HG03103 (cell line): ENCODE measurements at regions not wholly inside any gene's neighbourhood (a gene's known extent, or its start where the extent isn't known, plus 50 kb on each side); places are given as distances from the start of the nearest gene placed in this dataset.
"Not testable (repeated sequence)": the region's sequence is repeated elsewhere in the genome, so short reads cannot be mapped to it uniquely, and the experiment has no call there.

ENCODE experiments used
- ATAC-seq: cut with Tn5 transposase; IDR thresholded peaks from one replicate; pipeline ENCODE4 v1.9.1; 2021; ENCODE audit warnings: low read depth; ENCODE audit not compliant: unreplicated experiment

DNA sequence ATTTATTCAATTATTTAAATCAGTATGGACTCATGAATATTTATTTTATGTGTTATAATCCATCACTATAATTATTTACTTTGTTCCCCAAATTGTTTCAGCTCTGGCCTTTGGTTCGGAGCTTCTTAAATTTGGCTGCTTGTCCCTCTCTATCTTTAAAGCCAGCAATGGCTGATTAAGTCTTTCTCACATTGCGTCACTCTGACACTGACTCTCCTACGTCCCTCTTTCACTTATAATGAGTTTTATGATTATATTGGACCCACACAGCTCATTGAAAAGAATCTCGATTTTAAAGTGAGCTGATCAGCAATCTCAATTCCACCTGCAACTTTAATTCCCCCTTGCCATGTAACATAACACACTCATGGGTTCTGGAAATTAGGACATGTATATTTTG lies 185.2 kb upstream of the SLC39A10 start:
- ATAC-seq, result no peak

GRCh38 chr2:195471163-195471562 lies 185.9 kb upstream of the SLC39A10 start:
- peak; percentile 32 for ATAC-seq

GRCh38 chr2:195470622-195471021 lies 186.4 kb upstream of the SLC39A10 start:
- ATAC-seq, result peak; percentile 23

DNA sequence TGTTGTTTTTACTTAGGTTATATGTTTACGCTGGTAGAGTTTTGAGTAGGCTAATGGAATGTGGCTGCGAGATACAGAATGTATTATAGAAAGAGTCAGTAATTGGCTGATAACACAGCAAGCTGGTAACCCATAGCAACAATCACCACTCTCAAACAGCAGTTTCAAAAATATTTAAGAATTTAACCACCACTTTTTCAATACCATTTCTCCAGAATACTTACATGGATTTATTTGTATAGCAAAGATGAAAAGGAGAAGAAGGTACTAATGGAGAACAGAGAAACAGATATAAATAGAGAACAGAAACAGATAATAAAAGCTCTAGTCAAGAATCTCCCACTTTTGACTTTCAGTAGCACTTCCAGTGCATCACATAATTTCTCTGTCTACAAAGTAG lies 188.3 kb upstream of the SLC39A10 start:
- peak; percentile 79 for ATAC-seq

GRCh38 chr2:195466427-195466826 lies 190.6 kb upstream of the SLC39A10 start:
- no peak for ATAC-seq

DNA sequence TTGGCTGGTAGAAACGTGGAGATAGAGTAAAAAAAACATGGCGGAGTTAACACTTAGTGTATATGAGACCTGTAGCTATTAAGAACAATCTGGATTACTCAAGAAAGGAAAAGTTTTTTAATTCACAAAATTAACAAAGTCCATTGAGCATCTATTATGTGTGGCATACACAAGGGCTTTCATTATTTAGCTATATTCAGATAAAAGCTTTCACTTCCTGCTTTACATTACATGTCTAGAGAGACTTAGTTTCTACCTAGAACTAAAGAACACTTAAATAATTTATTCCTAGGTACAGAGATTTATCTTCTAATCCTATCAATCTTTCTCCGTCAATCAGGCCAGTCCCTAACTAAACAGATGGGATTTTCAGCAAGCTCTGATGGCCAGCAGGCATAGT lies 196.0 kb upstream of the SLC39A10 start:
- no peak for ATAC-seq

DNA sequence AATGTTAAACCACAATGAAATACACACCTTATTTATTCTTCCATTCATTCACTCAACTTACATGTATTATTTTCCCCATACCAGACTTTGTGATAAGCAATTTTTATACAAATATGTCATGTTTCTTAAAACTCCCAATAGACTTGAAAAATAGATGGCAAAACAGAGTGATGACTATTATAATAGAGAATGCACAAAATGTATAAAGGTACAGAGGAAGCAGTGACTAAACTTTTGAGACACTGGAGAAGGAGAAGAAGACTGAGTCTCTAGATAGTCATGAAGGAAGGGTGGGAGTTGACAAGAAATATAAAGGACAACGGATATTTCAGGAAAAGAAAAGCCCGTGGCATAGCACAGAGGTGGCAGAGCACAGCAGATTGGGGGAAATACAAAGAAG lies 198.1 kb upstream of the SLC39A10 start:
- no peak for ATAC-seq

- ATAC-seq, result no peak
Measured at GRCh38 chr2:195457873-195458272, 199.2 kb upstream of the SLC39A10 start.

- no peak for ATAC-seq
Measured at GRCh38 chr2:195456771-195457170, 200.3 kb upstream of the SLC39A10 start.

DNA sequence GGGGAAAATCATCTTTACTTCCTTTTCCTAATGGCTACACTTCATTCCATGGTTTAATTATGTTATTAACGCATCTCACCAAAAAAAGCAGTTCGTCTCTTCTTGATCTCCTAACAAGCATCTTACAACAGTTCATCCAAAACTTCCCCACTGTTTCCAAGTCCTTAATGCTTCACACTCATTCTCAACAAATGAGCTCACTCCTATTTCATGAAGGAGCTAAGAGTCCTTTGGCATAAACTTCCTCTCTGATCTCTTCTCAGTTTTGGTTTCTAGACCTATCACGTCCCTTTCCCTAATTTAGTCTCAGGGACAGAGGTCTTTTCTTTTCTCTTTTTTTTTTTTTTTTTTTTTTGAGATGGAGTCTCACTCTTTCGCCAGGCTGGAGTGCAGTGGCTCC lies 205.9 kb upstream of the SLC39A10 start:
- ATAC-seq, result no peak

- ATAC-seq, result no peak
Measured at GRCh38 chr2:195450552-195451113, 206.4 kb upstream of the SLC39A10 start.

- ATAC-seq, result no peak
Measured at GRCh38 chr2:195447323-195447975, 209.6 kb upstream of the SLC39A10 start.

DNA sequence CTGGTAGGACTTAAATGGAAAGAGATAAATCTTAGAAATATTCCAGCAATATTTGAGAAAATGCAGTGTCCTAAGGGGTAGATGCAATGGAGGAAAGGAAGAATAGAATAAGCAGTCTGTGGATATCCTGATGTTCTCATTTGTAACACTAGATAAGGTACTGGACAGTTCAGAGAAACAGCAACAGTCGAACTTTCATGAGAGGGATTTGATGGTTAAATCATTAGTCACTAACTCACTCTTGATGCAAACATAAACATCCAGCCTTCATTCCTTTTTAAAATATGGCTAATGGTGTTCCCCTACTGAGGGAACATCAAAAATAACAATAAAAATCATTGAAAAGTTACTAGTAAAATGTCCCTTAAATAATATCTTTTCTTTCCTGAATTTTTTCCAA lies 211.4 kb upstream of the SLC39A10 start:
- ATAC-seq, result no peak

DNA sequence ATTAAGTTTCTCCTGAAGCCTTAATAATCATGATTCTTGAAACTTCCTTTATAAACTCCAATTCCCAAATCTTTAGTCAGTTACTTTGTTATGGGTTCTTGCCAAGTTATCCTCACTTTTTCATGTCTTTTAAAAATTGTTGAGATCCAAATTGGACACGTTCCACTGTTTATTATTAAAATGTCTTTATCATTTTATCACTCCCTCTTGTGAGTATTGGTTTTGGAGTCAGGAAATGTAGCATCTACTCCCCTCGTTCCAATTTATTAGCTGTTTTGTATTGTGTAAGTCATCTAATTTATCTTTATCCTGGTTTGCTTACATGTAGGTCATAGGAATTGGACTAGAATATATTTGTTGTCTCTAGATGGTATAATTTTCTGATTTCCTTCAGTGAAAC lies 213.1 kb upstream of the SLC39A10 start:
- no peak for ATAC-seq

DNA sequence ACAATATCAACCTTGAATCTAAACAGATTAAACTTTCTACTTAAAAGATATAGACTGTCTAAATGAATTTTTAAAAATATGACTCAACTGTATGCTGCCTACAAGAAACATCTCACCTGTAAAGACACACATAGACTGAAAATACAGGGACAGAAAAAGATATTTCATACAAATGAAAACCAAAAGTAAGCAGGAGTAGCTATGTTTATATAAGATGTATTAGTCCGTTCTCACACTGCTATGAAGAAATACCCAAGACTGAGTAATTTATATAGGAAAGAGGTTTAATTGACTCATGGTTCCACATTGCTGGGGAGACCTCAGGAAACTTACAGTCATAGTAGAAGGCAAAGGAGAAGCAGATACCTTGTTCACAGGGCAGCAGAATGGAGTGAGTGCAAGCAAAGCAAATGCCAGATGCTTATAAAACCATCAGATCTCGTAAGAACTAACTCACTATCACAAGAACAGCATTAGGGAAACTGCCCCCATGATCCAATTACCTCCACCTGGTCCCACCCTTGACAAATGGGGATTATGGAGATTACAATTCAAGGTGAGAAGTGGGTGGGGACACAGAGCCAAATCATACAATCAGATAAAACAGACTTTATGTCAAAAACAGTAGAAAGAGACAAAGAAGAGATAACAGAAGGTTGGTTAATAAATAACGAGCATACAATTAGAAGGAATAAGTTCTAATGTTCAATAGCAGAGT lies 214.4 kb upstream of the SLC39A10 start:
- ATAC-seq, result no peak

DNA sequence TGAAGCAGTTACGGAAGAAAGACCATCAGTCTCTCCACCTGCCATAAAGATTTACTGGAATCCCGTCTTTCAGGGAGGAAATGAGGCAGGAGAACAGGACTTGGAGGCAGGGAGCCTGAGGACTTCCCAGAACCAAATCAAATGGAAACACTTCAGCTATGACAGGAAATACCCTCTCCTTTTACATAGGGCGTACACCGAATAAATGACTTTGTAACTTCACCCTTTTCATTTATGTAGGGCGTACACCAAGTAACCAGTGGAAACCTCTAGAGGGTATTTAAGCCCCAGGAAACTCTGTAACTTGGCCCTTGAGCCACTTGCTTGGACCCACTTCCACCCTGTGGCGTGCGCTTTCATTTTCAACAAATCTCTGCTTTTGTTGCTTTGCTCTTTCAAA lies 218.3 kb upstream of the SLC39A10 start:
- no peak for ATAC-seq

DNA sequence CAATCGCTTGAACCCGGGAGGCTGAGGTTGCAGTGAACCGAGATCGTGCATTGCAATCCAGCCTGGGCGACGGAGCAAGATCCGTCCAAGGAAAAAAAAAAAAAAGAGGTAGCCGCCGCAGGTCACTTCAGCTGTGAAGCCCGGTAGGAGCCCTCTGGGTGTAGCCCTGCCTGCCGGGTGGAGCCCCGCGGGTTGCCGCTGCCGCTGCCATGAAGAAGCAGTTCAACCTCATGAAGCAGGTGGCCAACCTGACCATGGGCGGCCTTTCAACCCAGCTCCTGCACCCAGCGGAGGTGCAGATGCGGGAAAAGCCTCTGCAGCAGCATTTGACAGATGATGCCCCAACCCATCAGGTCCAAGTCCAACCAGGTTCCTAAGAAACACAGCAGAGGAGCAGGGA lies 219.5 kb upstream of the SLC39A10 start:
- ATAC-seq, result no peak

GRCh38 chr2:195434346-195434745 lies 222.7 kb upstream of the SLC39A10 start:
- no peak for ATAC-seq

- not testable (repeated sequence) for ATAC-seq
Measured at GRCh38 chr2:195433729-195434128, 223.3 kb upstream of the SLC39A10 start.

DNA sequence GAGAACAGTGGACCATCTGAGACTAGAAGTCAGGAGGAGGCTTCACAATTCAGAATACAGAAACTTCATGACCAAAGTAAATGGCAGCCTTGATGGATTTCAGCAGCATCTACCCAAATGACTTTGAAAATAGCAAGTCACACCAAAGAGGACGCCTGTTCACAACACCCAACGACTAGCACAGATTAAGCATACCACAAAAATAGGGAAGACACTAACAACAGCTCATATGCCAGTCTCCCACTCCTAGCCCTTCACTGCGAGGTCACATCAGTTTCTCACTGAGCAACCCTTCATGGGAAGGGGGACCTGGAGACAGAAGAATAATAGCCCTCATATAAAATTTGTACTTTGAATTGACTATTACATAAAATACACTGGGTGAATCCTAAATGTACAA lies 228.4 kb upstream of the SLC39A10 start:
- no peak for ATAC-seq

GRCh38 chr2:195425328-195425727 lies 231.7 kb upstream of the SLC39A10 start:
- ATAC-seq, result no peak

- no peak for ATAC-seq
Measured at GRCh38 chr2:195419033-195419432, 238.0 kb upstream of the SLC39A10 start.
